Anterior cingulate cortex (tissue), 58 donors: ENCODE measurements at regions not wholly inside any gene's neighbourhood (a gene's known extent, or its start where the extent isn't known, plus 50 kb on each side); places are given as distances from the start of the nearest gene placed in this dataset.

Experiments
- DNase-seq, 58 donors: peaks; one replicate each; lab custom pipeline; 2025; lab: John Stamatoyannopoulos, UW

GRCh38 chr14:100398044-100398443, 74.9 kb downstream of the SLC25A47 start:
- no peak for DNase-seq

- DNase-seq = peak in 14 of 58 donors; percentile 9 to 40 (median 20)
Measured at GRCh38 chr14:100399052-100399849, 76.1 kb downstream of the SLC25A47 start.

DNA sequence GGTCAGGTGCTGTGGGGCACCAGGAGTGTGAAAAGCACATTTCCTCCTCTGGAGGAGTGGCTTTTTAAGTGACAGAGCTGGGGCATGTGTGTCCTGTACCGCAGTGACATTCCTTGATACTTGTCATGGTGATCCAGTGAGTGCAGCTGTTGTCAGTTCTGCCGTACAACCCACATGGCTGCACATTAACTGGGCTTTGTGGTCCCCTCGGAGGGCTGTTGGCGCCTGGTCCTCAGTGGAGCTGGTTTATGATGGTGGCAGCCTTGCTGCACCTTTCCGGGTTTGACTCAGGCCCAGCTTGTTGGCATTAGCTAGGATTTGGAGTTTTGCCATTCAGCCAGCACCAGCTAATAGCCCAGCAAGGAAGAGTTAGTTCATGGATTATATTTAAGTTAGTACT, 77.0 kb downstream of the SLC25A47 start:
- peak in 1 of 58 donors; percentile 15 for DNase-seq

DNA sequence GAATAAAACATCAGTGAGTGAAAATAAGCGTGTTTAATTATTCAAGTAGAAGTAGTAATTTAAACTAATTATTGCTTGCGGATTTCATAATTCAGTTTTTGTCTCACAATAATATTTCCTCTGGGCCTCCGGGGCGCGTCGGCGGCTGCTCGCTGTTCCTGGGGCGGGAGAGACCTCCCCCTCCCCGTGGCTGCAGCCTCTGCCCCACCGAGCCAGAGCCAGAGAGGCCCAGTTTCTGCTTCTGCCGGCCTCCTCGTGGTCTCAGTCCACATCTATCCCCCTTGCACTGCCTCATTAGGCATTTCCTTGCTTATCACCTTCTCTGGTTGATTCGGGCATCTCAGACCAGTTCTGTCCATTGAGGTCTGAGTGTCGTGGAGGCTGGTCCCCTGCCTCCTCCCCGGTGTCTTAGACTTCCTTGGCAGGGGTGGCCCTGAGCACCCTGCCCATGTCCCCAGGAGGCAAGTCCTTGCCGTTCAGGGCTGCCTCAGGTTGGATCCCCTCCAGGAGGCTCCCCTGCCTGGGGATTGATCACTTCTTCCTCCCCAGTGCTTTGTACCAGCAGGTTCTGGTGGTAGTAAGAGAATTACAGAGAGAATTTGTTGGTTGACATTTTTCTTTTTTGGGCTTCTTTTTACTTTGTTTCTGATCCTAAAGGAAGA, 78.0 kb downstream of the SLC25A47 start:
- no peak for DNase-seq

DNA sequence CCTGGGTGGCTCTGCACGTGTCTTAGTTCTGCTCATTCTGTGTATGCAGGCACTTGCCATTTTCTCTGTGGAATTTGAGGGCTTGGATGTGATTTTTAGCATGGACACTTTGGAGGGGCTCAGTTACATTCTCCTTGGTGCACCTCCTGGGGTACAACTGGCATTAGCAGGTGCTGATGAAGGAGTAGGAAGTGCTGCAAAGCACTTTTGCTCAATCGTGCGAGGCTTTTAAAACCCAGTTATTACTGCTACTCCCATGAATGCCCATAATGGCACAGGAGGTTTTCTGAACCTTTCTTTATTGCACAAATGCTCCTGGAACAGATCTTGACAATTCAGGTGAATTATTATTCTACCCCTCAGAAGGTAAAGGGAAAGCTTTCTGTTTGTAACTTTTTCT, 78.7 kb downstream of the SLC25A47 start:
- DNase-seq = no peak

DNA sequence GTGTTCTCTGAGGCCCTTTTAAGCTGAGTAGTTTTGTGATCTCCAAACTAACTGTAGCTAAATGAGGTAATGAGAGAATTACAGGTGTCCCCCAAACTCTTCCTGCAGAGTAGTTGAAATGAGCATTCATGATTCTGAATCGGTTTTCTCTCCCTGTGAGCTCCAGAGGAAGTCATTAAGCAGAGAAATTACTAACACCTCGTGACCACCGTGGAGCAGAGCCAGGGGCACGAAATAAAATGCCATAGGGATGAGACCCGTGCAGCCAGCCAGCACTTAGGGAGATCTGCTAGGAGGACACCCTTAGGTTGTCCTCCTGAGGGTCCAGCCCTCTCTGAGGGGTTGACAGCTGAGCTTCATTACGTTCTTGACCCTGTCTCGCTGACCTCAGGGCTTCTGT, 79.5 kb downstream of the SLC25A47 start:
- DNase-seq = no peak

- no peak for DNase-seq
Measured at GRCh38 chr14:100403105-100403504, 80.0 kb downstream of the SLC25A47 start.

GRCh38 chr14:100403802-100404365, 80.7 kb downstream of the SLC25A47 start:
- no peak for DNase-seq

GRCh38 chr14:100404419-100404818, 81.3 kb downstream of the SLC25A47 start:
- no peak for DNase-seq

- no peak for DNase-seq
Measured at GRCh38 chr14:100405760-100406455, 82.8 kb downstream of the SLC25A47 start.

- no peak for DNase-seq
Measured at GRCh38 chr14:100406505-100407131, 83.5 kb downstream of the SLC25A47 start.

- no peak for DNase-seq
Measured at GRCh38 chr14:100407376-100408102, 84.4 kb downstream of the SLC25A47 start.

- peak in 1 of 58 donors; percentile 23 for DNase-seq
Measured at GRCh38 chr14:100408350-100409002, 85.3 kb downstream of the SLC25A47 start.

DNA sequence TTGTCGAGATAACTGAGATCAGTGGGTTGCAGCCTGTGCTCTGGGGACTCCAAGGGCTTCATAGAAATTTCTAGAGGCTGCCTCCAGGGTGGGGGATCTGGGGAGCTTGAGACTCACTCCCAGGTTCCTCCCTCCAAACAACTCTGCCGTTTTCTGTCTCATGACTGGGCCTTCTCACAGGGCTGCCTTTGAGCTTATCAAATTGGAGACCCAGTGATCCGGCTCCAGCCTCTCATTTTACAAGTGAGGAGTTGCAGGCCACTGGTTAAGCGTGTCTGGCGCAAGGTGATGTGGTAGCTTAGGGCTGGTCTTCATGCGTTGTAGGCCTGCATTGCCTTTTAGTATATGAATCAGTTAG, 85.8 kb downstream of the SLC25A47 start:
- DNase-seq = no peak

- DNase-seq = no peak
Measured at GRCh38 chr14:100409651-100410050, 86.5 kb downstream of the SLC25A47 start.

DNA sequence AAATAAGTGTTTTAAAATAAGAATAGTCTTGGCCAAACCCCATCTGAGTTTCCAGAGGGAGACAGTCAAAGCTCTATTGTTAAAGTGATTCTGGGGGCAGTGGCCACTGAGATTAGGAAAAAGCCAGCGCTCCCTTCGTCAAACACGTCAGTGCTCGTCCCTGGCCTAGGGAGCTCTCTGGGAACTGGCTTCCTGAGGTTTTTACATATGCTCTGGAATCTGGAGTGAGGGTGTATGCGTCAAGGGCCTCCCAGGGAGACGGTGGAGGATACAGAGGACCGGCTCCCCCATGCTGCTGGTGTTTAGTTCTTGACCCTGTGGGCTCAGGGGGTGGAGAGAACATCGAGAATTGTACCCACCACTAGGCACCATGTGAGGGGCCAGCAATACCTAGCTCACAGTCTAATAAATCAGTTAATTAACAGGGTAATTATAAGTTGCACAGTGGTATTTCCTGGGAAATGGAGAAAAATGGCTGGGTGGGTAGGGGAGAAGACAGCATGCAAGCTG, 87.0 kb downstream of the SLC25A47 start:
- DNase-seq = no peak

DNA sequence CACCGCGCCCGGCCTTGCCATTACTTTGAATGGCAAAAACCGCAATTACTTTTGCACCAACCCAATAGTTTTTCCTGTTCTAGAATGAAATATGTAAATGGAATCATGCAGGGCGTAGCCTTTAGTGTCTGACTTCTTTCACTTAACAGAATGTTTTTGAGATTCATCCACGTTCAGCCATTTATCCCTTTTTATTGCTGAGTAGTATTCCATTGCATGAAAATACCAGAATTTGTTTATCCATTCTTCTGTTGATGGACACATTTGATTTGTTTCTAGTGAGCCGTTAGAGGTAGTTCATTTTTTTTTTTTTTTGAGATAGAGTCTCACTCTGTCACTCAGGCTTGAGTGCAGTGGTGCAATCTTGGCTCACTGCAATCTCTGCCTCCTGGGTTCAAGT, 90.6 kb downstream of the SLC25A47 start:
- no peak for DNase-seq

DNA sequence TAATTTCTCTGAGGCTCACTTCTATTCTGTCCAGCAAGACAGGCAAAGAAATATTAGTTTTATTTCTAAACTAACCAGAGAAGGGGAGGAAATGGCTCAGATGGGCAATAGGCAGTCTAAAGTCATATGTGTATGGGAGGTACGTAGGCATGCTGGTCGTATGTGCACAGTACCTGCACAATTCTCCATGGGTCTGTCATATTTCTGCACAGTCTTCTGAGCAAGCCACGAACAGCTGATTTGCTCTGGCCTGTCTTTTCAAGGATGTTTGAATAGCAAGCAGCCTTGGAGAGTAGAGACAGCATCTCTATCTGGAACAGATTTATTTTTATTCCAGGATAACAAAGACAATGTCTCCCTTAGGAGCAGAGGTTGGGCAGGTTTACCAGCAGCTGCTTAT, 92.1 kb downstream of the SLC25A47 start:
- no peak for DNase-seq

DNA sequence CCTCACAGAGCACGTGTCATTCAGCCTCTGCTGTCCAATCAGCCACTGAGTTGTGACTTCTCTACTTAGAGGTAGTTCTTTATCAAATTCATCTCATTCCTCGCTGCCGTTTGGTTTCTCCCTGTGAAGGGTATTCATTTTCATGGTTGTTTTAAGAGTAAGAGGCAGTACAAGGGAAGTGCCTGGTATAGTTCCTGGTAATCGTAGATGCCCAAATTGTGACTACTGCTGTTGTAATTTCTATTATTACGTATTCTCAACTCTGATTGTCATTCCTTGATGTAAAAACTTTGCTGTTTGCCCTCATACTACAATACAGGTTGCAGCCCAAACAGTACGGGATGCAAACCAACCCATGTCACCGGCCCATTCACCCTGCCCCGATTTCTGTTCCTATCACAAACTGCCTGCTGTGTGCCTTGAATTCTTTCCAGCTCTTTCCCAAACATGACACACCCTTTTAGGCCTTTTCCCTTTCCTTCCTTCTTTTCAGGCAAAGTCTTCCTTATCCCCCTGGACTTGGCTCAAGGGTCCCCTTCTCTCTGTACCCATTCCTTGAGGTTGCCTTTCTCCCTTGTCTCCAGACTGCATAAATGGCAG, 93.0 kb downstream of the SLC25A47 start:
- no peak for DNase-seq
